ENCODE measurements at regions not wholly inside any gene's neighbourhood (a gene's known extent, or its start where the extent isn't known, plus 50 kb on each side); places are given as distances from the start of the nearest gene placed in this dataset.

GRCh38 chr4:14667624-14668151 lies 334.6 kb upstream of the CPEB2 start:
- FAIRE-seq (no peak), DNase-seq (ENCODE audit: low spot score) (no peak)

DNA sequence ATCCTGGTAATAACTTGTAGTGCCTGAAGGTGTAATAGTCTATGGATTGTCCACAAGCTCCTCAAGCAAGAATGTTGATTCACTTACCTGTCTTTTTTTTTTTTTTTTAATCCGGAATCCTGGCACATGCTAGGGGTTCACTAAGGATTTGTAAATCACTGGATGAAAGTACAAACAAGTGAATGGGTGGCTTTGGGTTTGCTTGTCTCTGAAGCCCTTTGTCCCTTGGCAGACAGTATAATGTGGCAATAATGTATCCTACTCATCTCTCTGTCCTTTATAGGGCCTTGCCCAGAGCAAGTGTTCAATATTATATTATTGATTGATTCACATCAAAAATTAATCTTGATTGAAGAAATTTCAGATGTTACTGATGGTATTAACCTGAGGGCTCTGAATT lies 334.0 kb upstream of the CPEB2 start:
- DNase-seq (ENCODE audit: low spot score): no peak
- no peak for FAIRE-seq

DNA sequence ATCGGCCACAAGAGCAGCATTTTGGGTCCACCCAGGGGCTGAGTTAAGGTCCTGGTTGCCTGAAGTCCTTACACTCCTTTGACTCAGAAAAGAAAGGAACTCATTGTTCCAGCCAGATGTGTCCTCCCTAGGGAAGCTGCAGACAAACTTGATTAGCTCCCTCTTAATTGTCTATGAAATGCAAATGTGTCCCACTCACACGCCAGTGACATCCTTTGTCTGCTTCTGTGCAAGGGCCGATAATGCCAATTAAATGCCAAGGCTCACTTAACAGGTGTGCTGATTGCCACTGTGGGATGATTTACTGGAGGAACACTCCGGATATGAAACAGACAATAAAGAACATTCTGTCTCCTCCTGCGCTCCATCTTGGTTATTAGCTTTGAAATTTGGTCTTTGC lies 332.9 kb upstream of the CPEB2 start:
- no peak for DNase-seq (ENCODE audit: low spot score)
- no peak for FAIRE-seq

GRCh38 chr4:14671146-14671545 lies 331.1 kb upstream of the CPEB2 start:
- FAIRE-seq (no peak), DNase-seq (ENCODE audit: low spot score) (no peak)

DNA sequence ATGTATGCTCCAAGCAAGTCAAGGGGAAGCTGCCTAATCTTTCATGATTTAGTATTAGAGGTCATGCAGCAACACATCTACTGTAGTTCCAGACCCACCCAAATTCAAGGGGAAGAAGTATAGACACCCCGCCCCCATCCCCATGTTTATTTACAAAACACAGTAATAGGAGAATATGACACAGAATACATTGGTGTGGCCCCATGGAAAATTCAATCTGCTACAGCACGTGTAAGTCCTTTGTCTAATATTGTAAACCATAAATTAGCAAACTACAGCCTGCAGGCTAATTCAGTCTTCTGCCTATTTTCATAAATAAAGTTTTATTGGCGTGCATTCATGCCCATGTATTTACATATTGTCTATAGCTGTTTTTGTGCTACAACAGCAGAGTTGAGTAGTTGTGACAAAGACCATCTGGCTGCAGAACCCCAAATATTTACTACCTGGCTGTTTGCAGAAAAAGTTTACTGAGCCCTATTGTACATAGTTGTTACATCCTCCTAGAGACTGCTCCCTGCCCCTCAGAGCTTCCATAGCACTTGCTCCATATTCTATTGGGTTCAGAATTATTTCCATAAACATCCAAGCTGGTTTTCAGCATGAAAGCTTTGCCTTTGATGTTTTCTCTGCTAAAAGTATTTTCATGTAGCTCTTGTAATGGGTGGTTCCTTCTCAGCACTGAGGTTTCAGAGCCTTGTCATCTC lies 326.8 kb upstream of the CPEB2 start:
- no peak for DNase-seq (ENCODE audit: low spot score)
- FAIRE-seq: no peak

GRCh38 chr4:14679906-14680305 lies 322.4 kb upstream of the CPEB2 start:
- FAIRE-seq: no peak

DNA sequence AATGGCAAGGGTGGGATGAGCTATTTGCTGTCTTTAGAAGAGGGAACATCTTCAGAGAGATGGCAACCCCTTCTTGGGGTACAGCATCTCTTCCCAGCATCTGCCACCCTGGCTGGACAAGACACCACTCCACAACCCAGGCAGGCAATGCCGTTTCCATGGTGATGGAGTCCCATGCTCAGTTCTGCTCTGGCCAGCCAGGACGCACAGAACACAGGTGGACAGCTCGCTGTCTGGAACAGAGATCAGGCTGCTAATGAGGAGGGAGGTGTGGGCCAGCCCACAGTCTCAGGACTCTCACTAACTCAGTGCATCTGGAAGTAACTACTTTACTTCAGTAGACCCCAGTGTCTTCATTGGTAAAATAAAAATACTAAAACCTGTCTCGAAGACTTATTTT lies 321.0 kb upstream of the CPEB2 start:
- FAIRE-seq (no peak), DNase-seq (ENCODE audit: low spot score) (no peak)

More at GRCh38 chr4:14679906-14680305, 322.4 kb upstream of the CPEB2 start:
- DNase-seq (ENCODE audit: low spot score): no peak

- no peak for FAIRE-seq
- DNase-seq (ENCODE audit: low spot score): no peak
Observed at GRCh38 chr4:14693728-14694127, 308.6 kb upstream of the CPEB2 start.

DNA sequence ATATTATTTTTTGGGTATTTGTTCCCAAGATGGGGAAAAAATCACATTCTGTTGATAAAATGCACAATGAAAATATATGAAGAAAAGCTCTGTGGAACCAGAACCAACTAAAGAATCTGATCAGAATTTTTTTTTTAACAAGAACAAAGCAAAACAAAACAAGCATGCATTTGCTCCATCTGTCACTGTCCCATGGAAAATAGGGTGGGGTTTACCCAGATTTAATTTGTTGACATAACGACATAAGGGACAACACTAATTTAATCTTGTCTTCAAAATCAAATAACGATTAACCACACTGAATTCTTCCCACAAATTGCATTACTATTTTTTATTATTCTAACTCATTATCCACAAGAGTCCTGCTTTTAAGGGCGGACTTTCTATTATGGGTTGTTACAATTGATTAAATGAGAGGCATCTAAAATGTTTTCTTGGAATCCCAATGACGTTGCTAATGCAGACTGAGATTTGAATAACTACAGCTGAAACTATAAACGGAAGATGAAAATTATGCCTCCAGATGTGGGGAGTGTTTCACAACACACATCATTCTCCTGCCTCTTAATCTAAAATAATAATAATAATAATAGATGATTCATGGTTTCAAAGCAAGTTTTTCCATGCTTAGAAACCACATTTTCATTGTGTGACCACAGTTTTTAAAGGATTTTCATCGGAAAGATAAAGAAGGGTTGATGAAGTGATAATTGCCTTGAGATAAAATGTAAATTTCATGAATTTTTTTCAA lies 307.0 kb upstream of the CPEB2 start:
- FAIRE-seq: no peak
- no peak for DNase-seq (ENCODE audit: low spot score)

DNA sequence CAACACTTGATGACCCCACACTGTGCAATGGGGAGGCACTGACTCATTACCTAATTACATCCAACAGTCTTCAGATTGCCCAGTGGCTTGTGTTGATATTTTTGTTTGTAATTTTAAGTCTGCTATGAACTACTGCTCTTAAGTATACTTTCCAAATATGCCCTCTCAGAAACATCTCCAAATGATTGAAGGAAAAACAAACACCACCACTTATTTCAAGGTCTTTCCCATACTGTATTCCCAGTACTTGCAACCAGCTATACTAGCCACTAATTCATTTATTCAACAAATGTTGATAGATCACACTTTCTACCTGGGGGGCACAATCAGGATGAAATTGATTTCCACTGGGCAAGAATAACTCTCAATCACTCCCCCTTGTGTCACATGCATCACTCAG lies 302.2 kb upstream of the CPEB2 start:
- no peak for DNase-seq (ENCODE audit: low spot score)
- FAIRE-seq: no peak

- DNase-seq (ENCODE audit: low spot score): no peak
- no peak for FAIRE-seq
Observed at GRCh38 chr4:14700544-14700943, 301.7 kb upstream of the CPEB2 start.

- FAIRE-seq: no peak
- no peak for DNase-seq (ENCODE audit: low spot score)
Observed at GRCh38 chr4:14701389-14701788, 300.9 kb upstream of the CPEB2 start.

DNA sequence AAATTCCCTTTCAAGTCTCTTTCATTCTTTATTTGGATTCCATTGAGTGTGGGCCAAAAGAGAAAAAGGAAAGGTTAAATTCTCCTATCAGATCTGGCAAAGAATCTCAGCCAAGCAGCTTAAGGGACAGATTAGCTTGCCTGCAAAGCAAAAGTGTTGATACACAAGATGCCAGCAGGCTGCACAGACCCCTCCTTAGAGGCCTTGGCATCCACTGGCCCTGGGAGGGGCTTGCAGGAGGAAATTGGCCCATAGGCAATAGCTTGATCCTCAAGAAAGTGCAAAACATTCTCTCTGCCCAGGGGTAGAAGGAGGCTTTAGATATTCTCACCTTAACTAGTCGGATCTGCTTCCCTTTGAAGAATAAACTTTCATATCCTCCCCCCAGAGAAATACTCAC lies 300.4 kb upstream of the CPEB2 start:
- DNase-seq (ENCODE audit: low spot score) (no peak), FAIRE-seq (no peak)

DNA sequence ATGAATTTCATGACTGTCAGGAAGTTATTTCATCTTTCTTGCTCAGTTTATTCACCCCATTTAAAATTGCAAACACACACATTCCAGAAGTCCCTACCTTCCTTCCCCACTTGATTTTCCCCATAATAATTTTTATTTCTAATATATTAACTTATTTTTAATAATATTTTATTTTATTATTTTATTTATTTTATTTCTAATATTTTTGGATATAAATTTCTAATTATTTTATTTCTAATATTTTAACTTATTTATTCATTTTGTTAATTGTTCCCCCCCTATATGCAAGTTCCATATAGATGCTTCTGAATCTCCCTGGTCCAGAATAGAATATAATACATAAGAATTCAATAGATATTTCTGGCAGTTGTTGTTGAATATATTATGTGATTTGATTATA lies 293.7 kb upstream of the CPEB2 start:
- FAIRE-seq: no peak

DNA sequence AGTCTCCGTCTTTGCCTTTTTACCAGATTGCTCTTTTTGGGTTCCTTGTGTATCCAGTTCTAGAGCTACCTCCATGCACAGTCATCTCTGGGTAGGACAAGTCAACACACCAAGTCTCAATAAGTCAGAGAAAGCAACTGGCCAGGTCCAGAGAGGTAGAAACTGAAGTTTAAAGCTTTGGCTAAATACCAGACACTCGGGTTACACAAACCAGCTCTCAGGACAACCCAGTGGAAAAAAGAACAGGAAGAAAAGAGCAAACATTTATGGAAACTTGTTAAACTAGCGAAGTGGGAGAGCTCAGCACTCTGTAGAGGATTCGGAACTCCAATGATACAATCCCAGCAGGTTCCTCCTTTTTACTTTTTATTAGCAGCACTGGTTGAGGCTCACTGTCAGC lies 291.0 kb upstream of the CPEB2 start:
- FAIRE-seq (no peak), DNase-seq (ENCODE audit: low spot score) (no peak)

More for the DNA sequence above, 293.7 kb upstream of the CPEB2 start:
- DNase-seq (ENCODE audit: low spot score): no peak

DNA sequence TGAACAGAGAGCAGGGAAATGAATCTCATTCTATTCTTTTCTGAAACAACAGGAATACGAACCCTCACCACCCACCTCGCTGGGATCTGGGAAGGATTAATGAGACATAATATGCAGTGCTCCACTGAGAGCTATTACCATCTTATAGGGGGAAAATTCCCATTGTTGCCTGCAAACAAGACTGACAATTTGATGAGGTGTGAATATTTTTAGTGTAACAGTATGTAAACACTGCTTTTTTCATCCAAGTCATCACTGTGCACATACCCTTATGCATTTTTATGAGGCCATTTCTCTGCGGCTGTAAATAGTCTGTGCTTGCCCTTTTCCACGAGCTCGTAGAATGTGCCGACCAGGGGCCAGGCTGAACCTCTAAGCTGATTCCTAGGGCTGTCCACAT lies 285.6 kb upstream of the CPEB2 start:
- no peak for DNase-seq (ENCODE audit: low spot score)

GRCh38 chr4:14719053-14719452 lies 283.2 kb upstream of the CPEB2 start:
- no peak for FAIRE-seq
- no peak for DNase-seq (ENCODE audit: low spot score)

More for the DNA sequence above, 285.6 kb upstream of the CPEB2 start:
- no peak for FAIRE-seq

- FAIRE-seq: no peak
Observed at GRCh38 chr4:14726441-14726840, 275.8 kb upstream of the CPEB2 start.

GRCh38 chr4:14726877-14727361 lies 275.4 kb upstream of the CPEB2 start:
- FAIRE-seq (no peak), DNase-seq (ENCODE audit: low spot score) (peak; percentile 26)

More at GRCh38 chr4:14726441-14726840, 275.8 kb upstream of the CPEB2 start:
- no peak for DNase-seq (ENCODE audit: low spot score)

GRCh38 chr4:14729282-14730000 lies 272.8 kb upstream of the CPEB2 start:
- DNase-seq (ENCODE audit: low spot score): no peak
- no peak for FAIRE-seq

- no peak for FAIRE-seq
- no peak for DNase-seq (ENCODE audit: low spot score)
Observed at GRCh38 chr4:14742054-14742453, 260.2 kb upstream of the CPEB2 start.

GRCh38 chr4:14743172-14743571 lies 259.1 kb upstream of the CPEB2 start:
- DNase-seq (ENCODE audit: low spot score) (no peak), FAIRE-seq (no peak)
